Glomerular endothelial cell (primary cell): ENCODE measurements at regions not wholly inside any gene's neighbourhood (a gene's known extent, or its start where the extent isn't known, plus 50 kb on each side); places are given as distances from the start of the nearest gene placed in this dataset.

Experiments used
- DNase-seq: peaks from one replicate; pipeline ENCODE4 v3.0.0-alpha.2; 2011; ENCODE audit warnings: low read depth, low spot score; ENCODE audit errors: extremely low read depth

DNA sequence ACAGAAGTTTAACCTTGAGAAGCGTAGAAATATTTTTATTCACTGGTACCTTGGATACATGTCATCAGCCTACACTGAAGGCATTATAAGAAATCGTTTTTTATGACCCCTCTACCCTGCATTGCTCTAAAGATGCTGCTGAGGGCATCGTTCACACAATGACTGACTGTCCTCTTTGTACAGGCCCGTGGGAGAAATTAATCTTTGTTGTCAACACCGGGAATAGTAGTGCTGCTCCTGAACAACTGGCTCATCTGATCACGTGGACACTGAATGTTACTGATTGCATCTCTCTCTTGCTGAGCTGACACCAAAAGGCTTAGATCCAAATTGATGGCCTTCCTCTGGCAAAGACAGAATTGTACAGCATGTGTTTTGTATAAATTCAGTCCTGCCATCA is 157.1 kb upstream of the SMLR1 start:
- no peak for DNase-seq

DNA sequence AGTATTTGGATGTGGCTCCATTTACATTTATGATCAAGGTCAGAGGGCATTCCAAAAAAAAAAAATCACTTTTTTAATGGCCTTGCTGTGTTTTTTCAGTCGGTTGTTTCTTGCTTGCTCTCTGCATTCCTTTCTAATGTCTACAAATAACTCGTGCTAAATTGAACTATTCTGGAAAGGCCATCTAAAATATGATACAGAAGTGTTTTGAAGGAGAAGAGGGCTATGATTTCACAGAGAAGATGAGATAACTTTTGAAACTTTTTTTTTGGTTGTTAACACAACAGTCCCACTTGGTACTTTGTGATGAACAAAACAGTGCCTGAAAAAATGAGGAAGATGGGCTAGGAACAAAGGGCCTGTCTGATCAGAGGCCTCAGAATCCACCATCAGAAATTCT is 156.1 kb upstream of the SMLR1 start:
- DNase-seq: no peak

DNA sequence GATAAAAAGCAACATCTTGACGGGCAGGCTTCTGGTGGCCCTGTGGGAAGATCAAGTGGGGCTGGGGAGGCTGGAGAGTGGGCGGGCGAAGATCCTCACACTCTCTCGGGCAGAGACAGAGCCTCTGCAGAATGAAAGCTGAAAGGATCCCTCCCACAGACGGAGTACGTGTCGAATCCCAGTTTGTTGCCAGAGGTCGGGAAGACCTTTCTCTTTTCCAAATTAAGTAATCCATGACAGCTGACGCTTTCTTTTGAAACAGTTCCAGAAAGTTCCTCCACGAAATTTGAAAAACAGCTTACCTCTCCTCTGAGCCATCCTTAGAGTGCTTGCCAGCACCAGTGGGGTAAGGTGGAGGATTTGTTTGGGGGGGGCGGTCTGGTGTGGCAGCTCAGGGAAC is 155.6 kb upstream of the SMLR1 start:
- DNase-seq: no peak

DNA sequence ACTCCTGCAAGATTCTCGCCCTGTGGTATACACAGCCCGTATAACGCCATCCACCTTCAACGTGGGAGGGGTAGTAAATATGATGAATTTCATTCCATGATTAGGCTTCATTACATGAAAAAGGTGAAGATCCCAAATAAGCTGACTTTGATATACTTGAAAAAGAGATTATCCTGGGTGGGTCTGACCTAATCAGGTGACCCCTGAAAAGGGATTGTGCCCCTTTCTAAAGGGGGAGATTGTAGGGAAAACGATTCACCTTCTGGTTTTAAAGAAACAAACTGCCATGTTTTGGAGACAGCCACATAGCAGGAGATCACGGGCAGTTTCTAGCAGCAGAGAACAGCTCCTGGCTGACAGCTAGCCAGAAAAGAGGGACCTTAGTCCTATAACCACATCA is 155.1 kb upstream of the SMLR1 start:
- DNase-seq: no peak

DNA sequence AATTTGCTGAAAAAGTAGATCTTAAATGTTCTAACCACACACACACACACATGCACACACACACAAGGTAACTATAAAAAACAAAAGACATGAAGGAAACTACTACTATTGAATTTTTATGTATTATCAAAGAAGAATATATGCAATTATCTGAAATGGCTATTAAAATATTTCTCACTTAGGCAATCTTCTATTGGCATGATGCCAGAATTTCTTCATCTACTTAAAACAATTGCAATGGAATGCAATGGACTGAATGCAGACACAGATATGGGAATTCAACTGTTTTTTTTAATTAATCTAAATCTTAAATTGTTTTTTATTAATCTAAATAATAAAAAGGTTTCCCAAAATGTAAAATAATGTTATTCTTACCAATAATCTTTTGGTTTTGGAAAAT is 152.6 kb upstream of the SMLR1 start:
- DNase-seq: no peak

DNA sequence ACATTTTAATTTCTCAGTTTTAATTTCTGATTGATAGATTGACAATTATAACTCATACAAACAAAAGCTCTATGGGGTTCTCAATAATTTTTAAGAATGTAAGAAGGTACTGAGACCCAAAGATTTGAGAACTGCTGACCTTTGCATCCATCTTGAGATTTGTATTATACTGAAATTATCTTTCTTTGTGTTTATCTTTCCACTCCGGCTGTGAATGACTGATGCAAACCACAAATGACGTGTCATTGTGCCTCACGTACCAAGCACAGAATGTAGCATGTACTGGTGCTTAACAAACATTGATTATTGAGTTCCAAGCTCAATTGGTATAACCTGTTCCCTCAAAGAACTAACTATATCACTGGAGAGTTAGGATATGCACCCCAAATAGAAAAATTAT is 152.1 kb upstream of the SMLR1 start:
- no peak for DNase-seq

DNA sequence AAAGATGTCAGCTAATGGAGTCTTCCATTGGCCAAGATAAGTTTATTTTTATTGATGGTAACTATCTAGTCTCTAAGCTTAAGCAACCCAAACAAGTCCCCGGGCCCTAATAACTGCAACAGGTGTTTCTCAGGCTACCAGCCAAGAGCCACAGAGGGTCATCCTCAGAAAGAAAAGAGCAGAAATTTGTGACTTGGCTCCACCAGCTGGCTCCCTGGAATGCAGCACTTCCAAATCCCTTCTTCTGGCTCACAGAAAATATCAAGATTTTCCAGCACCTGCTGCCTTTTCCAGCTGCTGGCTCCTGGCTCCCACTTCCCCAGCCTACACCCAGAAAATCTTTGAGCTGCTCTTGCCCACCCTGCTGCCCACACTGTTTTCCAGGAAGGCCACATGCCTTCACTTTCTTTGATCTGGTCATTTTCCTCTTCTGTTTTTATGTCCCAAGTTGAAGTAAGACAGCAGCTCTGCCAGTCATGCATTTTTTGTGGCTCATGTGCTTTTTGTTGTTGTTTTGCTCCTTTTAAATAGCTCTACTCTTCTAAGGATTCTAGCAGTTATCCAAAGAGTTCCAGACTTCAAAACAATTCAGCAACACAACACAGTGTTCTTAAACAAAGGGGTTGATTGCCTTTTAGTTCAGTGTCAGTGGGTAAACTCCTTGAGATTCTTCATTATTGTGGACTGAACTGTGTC is 151.0 kb upstream of the SMLR1 start:
- no peak for DNase-seq

DNA sequence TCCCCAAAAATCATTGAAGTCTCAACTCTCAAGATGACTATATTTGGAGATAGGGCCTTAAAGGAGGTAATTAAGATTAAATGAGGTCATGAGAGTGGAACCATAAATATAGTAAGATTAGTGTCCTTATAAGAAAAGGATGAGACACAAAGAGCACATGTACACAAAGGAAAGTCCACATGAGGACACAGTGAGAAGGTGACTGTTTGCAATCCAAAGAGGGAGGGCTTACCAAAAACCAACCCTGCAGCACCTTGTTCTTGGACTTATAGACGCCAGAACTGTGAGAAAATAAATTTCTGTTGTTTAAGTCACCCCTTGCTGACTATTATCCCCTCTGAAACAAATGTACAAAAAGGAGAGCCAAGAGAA is 150.4 kb upstream of the SMLR1 start:
- no peak for DNase-seq

DNA sequence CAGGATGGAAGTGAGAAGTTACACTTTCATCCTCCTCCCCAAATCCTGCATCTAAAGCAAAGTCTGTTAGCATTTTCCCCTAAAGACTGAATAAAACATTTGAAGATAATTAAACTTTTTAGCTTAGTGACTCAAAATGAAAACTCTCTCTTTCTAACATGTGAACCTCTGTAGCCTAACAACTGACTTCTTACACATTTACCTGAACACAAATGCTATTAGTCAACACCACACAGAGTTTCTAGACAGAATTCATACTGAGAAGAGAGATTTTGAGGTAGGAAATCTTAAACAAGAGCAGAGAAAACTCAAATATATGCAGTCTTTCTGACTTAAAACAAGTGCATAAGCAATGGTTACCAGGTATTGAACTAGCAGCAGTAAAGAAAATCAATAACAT is 149.9 kb upstream of the SMLR1 start:
- no peak for DNase-seq

DNA sequence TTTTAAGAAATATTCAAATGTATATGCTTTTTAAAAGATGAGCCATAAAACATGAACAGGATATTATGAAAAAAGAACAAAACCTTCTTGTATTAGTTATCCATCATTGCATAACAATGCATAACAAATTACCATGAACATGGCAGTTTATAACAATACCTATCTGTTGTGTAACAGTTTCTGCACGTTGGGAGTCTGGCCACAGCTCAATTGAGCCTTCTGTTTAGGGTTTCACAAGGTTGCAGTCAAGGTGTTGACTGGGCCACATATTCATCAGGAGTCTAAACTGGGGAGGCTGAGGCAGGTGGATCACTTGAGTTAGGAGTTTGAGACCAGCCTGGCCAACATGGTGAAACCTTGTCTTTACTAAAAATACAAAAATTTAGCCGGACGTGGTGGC is 149.4 kb upstream of the SMLR1 start:
- no peak for DNase-seq

DNA sequence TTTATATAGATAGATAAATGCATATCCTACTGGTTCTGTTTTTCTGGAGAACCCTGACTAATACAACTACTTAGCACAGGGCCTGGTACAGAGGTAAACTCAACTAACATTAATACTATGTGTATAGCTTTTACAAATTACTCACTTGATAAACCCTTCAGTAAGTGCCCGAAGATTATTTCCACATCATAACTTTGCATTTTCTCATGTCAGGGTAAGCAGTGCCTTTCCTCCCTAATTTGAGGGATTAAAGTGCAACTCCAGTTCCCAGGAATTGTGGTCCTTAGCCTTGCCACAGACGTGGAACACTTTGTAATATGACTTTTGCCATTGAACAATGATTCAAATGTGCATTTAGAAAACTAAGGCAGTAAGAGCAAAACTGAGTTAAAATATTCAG is 147.5 kb upstream of the SMLR1 start:
- no peak for DNase-seq

DNA sequence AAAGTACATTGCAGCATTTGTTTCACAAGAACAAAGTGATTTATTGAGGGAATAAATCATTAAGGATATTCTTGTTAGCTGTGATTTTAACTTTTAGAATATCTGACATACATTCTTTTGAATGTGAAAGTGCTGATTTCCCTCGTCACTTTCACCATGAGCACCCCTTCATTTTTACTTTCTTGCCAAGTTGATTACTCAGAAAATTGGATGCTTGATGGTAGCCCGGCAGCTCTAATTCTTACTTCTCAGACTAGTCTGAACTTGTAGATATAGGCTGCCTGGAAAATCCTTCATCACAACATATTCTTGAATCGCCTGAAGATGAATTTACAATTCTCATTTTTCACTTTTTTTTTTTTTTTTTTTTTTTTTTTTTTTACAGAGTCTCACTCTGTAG is 147.1 kb upstream of the SMLR1 start:
- no peak for DNase-seq

DNA sequence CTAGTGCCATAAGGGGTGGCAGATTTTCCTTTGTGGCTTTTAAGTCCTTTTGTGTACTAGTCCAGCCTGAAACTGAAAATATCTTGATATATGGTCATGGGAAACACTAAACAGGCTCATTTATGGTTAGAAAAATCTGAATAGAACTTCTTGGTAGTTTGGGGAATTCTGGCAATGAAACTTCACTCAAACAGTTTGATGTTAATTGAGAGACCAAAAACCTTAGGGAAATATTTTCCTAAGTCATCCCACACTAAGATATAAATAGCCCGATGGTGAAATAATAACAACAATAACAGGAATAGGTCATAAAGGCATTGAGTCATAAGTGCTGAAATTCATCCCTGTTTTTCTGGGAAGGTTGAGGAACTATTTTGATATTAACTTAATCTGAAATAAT is 146.2 kb upstream of the SMLR1 start:
- DNase-seq: no peak

DNA sequence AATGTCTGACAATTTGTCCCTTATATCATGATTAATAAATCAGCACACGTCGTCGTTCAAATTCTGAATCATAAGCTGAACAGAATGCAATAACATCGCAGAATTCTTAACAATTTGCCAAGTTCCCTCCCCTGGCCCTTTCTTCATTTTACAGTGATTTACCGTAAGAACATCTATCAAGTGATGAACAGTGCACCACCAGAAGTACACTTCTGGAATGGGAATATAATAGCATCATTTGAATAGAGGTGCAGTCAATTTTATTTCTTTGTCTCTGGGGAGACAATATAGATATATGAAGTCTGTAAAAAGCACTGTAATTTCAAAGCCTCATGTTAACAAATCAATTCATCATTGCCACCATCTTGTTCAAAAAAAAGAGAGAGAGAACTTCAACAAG is 145.1 kb upstream of the SMLR1 start:
- no peak for DNase-seq

DNA sequence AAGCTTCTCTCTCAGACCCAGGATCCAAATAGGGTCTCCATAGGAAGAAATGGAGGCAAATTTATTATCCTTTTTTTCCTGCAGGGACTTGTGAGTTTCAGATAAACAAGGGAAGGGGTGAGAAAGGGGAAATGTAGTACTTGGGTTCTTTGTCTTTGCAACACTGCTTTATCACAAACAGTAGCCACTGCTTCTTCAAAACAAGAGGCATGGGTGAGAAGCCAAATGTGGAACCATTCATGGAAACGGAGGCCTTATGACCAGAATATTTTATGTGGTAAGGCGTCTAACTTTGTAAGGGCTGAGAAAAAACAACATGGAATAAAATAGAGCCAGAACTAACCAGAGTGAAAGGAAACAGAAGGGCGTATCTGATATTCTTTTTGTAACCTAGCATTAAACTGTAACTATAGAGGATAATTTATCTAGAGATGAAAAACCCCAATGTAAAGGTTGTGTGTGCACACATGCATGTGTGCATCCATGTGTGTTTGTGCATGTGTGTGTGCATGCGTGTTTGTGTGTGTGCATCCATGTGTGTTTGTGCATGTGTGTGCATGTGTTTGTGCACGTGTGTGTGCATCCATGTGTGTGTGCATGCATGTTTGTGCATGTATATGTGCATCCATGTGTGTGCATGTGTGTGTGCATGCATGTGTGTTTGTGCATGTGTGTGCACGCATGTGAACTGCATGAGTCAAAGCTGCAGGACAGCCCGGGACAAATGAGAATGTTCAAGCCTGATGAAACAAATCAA is 143.3 kb upstream of the SMLR1 start:
- DNase-seq: no peak

DNA sequence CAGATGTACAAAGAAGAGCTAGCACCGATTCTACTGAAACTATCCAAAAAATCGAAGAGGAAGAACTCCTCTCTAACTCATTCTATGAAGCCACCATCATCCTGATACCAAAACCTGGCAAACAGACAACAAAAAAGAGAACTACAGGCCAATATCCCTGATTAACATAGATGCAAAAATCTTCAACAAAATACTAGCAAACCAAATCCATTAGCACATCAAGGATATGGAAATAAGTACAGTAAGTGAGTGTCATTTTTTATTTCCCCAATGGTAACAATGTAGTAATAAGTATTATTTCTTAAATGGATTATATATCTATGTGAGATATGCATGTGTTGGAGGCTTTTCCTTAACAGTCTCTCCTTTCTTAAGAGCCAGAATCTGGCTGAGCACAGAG is 134.5 kb upstream of the SMLR1 start:
- DNase-seq: no peak

DNA sequence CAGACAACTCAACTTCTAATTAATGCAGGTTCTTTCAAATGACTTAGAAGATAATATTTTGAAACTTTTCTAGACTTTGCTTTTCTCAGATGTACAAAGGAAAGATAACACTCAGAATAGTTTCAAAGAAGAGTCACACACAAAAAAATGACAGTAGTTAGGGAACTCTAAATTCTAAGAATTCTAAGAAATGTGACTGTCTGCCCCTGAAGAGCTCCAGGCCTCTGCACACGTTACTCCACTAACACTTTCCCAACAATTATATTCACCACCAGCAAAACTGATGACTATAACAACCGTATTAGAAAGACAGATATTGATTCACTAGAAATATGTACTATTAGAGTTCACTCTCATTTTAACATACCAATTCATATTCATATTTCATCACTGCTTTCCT is 133.3 kb upstream of the SMLR1 start:
- DNase-seq: no peak

DNA sequence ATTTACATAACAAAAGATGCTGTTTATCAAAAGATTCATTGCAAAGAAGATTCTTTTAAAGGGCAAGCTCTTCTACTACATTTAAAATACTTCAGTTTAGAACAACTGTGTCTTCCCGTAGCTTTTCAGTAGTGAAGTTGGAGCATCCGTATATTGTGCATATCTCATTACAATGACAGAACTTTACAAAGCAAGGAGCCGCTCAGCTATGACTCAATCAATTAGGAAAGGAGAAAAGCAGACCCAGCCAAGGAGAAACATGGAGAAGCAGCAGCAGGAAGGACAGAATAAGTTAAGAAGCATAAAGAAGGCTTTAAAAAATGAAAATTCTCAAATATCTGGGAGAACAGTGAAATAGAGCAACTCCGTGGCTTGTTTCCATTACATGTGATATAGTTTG is 132.6 kb upstream of the SMLR1 start:
- no peak for DNase-seq

DNA sequence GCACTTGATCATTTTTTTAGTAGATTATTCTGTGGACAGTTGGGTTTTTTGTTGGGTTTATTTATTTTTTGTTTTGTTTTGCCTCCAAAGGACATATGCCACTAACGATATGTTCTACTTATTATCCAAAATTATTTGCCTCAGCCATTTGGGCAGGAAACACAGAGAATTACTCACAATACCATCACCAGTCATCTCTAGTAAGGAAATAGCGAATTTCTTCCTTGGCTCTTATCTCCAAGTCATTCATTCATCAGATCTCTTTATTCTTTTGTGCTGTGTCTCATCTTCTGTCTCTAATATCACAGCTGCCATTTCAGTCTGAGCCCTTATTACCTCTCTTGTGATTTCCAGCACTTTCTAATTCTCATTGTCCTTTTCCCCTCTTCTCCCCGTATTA is 130.4 kb upstream of the SMLR1 start:
- DNase-seq: no peak

DNA sequence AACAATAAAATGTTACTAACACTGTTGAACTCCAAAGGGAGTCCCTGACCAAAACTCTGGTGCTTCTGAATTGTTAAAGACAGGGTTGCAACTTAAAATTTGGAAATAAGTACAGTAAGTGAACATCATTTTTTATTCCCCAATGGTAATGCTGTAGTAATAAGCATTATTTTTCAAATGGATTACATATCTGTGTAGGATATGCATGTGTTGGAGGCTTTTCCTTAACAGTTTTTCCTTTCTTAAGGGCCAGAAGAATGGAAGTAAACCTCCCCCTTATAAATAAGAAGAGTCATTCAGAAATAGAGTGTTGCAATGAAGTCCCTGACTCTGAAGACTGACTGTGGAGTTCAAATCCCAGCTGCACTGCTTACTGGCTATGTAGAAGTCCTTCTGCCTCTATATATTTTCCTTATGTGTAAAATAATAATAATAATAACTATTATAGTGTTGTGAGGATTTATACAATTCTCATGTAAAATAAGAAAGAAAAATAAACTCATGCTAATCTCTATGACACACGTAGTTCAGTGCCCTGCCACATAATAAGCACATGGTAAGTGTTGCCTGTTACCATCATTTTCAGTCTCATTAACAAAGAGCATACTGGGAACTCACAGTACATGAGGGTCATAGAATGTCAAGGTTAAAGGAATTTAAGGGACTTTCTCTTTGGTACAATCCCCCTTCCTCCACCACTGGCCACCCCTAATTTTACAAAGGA is 129.8 kb upstream of the SMLR1 start:
- DNase-seq: no peak

DNA sequence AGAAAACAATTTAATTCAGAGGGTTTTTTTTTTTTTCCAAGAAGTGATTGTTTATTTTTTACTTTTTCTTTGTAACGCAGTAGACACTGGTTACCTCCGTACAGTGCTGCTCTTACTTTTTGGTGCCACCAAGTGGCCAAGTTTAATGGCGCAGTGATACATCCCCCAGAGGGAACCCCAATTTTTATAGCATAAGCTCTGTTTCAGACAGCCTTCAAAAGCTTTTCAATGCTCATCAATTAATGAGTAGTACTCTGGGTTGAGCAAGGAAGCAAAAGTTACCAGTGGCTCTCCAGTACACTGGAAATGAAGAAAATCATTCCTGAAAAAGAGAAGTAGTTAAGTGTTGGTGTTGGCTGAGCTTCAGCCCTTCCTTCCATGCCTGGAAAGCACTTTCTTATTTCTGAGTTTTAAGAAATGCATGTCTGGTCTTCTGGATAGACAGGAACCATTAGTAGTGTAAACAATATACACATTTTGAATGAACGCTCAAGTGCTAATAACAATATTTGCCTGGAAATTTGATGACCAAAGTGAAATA is 129.1 kb upstream of the SMLR1 start:
- no peak for DNase-seq

DNA sequence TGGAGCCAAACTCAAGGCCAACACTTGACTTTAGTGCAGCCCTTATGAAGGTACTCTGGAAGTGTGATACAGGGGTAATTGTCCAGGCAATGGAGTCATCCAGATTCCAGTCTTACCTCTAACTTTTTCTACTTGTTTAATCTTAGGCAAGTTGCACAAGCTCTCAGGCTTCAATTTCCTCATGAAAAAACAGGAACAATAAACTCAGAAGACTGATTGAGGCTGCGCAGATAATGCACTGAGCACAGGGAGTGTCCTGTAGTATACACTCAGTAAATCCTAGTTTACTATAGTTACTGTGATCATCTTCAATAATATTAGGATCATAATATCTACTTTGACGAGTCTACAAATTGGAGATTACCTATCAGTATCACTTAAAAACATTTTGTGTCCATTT is 127.5 kb upstream of the SMLR1 start:
- no peak for DNase-seq
